CD4-positive, alpha-beta T cell treated with Interleukin-1 beta for 1 hour (primary cell): ENCODE measurements at regions not wholly inside any gene's neighbourhood (a gene's known extent, or its start where the extent isn't known, plus 50 kb on each side); places are given as distances from the start of the nearest gene placed in this dataset.
"Not testable (repeated sequence)": the region's sequence is repeated elsewhere in the genome, so short reads cannot be mapped to it uniquely, and the experiment has no call there.

ENCODE experiments used
- DNase-seq, 2 donors: peaks; one replicate each; pipeline ENCODE4 v3.0.0-alpha.2; 2020 to 2022

DNA sequence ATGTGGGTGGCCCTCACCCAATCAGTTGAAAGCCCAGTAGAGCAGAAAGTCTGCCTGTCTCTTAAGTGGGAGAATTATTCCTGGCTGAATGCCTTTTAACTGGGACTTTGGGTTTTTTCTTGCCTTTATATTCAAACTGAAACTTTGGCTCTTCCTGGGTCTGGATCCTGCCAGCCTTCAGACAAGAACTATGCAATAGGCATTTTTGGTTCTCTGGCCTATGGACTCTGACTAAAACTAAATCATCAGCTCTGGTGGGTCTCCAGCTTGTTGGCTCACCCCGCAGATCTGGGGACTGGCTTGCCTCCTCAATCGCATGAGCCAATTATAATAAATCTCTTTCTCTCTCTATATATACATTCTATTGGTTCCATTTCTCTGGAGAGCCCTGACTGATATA lies 173.0 kb upstream of the IGF1 start:
- DNase-seq, result no peak

- DNase-seq, result no peak
Observed at GRCh38 chr12:102652645-102653313, 172.4 kb upstream of the IGF1 start.

DNA sequence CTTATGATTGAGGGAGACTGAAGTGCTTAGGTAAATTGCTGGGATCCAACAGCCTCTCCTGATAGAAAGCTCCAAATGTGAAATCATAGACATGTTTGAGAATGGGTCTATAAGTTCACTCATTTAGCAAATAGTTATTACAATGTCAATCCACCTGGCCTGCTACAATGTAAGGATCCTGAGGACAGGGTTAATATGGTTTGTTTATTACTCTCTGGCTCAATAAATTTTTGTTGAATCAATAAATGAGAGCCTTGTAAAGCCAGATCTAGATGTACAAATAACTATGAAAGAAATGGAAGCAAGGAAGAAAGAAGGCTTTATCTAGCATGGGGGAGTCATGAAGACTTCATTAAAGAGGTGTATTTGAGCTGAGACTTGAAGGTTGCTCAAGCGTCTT lies 165.6 kb upstream of the IGF1 start:
- DNase-seq, result no peak

DNA sequence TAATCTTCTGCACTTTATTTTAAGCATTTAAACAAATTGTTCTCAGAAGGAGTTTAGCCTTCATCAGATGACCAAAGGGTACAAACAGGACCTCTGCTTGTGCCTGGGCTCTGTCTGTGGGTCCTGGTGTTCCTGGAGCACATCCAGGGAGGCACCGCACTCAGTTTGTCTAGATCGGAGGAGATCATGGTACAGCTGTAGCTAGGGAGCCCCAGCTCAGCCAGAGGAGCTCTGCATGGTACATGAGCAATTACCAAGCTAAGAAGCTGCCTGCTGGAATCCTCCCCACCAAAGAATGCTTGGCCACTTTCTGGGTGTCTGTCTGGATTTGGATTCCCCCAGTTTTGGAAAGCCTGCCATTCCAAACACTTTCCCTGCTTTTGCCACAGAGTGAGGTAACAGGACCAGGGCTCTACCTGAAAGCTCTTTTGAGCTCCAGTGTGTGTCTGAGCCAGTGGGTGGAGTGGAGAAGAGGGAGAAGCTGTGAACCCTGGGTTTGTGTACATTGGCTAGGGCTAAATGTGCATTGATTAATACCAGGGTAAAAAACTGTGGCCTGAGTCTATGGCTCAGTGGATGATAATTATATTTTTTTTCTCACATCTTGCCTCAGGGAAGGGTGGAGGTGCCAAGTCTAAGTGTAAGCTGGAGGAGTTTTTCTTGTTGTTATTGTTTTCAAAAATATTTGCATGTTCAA lies 163.7 kb upstream of the IGF1 start:
- DNase-seq, result no peak

DNA sequence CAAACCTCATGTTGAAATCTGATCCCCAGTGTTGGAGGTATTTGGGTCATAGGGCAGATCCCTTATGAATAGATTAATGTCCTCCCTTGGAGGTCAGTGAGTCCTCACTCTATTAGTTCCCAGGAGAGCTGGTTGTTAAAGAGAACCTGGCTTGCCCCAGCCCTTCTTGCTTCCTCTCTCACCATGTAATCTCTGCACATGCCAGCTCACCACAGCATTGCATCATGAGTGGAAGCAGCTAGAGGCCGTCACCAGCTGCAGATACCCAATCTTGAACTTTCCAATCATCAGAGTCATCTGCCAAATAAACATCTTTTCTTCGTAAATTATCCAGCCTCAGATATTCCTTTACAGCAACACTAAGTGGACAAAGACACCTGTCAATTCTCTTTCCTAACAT lies 161.8 kb upstream of the IGF1 start:
- DNase-seq, result no peak

DNA sequence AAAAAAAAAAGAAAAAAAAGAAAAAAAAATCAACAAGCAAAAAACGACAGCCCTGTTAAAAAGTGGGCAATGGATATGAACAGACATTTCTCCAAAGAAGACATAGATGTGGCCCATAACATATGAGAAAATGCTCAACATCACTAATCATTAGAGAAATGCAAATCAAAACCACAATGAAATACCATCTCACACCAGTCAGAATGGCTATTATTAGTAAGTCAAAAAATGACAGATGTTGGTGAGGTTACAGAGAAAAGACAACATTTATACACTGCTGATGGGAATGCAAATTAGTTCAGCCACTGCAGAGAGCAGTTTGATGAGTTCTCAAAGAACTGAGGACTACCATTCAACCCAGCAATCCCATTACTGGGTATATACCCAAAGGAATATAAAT lies 160.3 kb upstream of the IGF1 start:
- DNase-seq, result not testable (repeated sequence)

DNA sequence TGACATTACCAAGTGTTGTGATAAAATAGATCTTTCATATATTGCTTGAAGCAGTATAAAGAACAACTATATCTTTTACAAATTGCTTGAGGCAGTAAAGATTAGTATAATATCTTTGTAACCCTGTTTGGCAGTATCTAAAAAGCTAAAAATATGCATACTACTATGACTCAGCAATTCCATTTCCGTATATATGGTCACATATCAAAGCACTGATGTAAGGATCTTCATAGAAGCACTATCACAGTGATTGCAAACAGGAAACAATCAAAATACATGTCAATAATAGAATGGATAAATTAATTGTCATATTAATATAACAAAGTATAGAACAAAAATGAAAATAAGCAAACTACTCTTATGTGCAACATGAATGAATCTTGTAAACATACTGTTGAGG lies 158.4 kb upstream of the IGF1 start:
- DNase-seq, result no peak

DNA sequence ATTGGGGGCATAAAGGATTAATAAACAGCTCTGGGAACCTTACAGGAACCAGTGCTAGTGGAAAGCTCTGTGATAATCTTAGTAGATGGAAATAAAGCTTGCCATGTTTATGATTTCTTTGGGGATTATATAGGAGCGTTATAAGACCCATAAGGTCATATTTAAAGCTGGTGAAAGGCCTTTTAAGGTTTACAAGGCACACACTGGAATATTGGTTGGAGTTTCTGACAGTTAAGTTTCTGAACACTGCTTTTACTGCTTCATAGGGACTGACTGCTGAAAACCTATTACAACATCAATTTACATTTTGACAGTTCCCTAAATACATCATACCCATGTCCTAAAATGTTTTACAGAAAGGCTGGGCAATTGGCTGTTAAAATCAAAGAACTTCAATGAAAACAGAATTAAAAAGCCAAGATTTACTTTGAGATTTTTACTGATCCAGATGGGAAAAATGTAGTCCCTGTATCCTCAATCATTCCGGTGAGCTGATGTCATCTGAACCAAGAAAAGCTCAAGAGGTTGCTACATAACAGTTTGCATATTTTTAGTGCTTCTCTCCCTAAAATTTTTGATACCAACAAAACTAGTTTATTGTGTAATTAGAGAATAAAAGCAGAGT lies 153.7 kb upstream of the IGF1 start:
- DNase-seq, result no peak

DNA sequence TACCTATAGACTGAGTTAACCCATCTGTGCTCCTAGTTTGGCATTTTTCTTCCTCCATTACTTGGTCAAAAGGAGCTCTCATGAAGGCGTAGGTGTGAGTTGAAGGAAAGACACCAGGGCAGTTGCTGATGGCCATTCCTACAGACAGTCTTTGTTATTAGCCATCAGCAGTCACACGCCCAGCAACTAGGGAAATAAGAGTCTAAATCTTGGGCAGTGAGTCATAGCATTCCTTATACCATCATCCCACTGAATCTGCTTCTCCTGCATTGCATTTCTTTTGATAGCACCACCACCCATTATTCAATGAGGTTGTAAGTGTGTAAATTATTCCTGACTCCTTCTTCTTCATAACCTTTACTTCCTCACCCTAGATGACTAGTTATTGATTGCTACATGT lies 150.9 kb upstream of the IGF1 start:
- DNase-seq, result no peak

DNA sequence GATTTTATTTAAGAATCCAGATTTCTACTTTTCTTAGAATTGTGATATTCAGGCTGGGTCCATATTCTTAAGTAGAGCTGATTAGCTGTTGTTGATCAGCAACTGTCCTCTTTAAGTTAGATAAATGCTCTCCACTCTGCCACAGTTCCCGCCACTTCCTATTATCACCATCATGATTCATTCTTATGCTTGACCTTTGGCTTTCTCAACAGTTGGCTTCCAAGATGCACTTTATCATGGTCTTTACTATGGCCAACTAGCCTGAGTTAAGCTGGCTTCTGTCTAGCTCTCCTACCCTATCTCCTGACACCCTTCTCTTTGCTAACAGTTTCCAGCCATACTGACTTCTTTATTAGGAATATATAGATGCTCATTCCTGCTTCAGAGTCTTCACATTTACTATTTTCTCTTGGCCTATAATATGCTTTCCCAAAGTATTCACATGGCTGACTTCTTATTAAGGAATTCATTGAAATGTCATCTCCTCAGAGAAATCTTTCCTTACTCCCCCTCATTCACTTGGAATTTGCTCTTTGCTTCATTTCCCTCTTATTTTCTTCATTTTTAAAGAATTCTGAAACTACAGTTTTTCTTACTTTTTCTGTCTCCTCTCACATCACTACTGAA lies 149.0 kb upstream of the IGF1 start:
- no peak for DNase-seq

GRCh38 chr12:102625819-102626218 lies 145.5 kb upstream of the IGF1 start:
- no peak for DNase-seq

- no peak for DNase-seq
Observed at GRCh38 chr12:102622618-102623017, 142.3 kb upstream of the IGF1 start.

DNA sequence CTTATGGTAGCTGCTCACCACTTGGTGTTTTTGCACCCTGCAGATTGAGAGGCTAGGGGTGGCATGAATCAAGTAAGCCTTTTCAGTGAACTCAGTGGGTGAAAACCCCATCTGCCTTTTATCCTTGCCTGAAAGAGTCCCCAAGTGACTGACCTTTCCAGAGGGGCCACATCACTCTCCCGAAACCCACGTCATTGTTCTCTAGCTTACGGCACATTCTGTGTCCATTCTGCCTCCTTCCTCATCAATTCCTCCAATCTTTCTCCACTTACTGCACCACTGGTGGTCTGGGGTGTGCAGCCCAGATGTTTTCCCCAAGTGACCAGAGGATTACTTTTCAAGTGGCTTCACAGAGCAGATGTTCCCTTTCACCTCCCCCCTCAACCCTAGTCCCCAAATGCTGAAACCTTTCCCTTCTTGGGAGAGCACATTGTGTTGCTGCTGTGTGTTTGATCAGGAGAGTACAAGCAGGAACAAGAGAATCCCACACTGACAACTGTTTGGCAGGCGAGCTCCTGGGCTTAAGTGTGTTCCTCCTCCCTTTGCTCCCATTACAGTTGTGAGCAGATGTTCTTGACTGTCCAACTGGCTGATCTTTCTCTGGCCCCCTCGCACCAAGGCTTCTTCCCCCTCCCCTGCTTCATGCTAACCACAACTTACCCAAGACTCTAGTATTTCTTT lies 138.0 kb upstream of the IGF1 start:
- no peak for DNase-seq

GRCh38 chr12:102616692-102617091 lies 136.3 kb upstream of the IGF1 start:
- DNase-seq, result no peak

DNA sequence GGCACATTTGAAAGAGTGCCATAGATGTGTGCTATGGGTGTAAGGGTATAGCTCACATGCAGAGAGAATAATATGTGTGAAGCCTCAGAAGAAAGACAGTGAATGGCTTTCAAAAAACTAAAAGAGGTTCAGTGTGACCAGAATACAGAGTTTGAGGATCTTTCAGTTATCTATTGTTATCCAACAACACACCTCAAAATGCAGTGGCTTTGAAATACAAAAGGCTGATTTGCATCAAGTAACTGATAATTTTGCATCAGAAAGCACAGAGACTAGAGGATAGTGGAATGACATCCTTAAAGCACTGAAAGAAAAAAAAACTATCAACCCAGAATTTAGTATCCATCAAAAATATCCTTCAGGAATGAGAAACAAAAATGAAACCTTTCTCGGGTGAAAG lies 131.6 kb upstream of the IGF1 start:
- no peak for DNase-seq

DNA sequence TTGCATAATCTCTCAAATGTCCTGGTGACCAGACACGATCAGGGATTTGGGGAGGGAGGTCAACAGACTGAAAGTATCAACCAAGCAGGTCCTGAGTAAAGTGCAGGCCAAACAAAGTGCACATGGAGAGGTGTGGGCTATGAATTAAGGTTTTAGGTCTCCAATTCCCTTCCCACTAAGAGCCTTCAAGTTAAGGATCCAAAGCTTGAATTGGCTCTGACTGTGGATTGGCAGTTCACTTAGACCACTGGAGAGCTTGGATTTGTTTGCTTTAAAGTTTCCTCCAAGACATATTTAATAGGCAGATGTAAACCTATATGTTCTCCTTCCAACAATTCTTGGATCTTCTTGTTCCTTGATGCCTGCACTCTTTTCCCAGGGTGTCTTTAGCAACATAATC lies 129.6 kb upstream of the IGF1 start:
- no peak for DNase-seq

DNA sequence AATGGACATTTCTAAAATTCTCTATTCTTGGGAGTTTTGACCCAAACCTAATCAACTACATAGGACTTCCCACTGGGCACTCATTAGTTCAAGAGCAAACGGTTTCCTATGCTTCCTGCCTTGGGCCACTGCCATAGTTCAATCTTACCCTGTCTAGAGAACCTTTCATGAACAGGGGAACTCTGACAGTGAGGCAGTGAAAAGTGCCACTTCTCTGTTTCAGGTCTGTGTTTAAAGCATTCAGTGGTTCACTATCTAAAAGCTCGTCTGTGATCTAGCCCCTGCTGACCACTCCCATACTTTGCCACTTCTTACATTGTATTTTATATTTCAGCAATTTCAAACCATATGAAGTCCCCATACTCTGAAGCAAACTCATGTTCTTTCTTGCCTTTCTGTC lies 122.7 kb upstream of the IGF1 start:
- no peak for DNase-seq

DNA sequence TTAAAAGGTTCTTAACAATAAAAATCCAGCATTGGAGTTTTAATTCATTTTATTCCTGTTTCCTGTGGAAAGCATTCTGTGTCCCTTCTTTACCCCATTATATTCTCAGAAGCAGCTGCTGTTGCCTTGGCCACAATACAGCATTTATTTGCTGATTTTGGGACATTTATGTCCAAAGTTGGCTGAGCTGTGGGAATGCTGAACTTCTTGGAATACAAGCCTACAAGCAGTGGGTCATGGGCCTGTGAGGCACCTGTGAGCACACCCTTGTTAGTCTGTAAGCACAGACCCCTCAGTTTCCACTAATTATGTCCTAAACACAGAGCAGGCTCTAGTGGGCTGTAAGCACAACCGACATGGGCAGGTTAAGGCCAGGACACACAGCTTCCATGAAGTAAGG lies 122.2 kb upstream of the IGF1 start:
- no peak for DNase-seq

- DNase-seq, result no peak
Observed at GRCh38 chr12:102601621-102602020, 121.3 kb upstream of the IGF1 start.

- no peak for DNase-seq
Observed at GRCh38 chr12:102596687-102597086, 116.3 kb upstream of the IGF1 start.

DNA sequence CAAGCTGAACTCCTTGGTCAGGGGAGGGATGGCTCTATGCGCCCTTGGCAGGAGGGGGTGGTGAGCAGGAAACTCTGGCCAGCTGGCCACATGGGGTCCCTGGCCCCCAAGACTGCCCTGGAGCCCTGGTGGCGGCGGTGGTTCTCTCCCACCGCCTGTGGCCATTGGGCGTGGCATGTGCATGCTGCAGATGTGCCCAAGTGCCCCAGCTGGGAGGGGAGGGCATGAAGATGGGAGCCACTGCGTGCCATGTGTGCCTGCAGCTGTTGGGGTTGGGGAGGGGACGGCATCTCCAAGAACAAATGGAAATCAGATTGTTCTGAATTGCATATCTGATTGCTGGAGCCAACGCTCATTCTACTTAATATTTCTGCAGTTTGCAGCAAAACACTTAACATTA lies 115.7 kb upstream of the IGF1 start:
- no peak for DNase-seq

GRCh38 chr12:102595315-102595714 lies 115.0 kb upstream of the IGF1 start:
- no peak for DNase-seq

DNA sequence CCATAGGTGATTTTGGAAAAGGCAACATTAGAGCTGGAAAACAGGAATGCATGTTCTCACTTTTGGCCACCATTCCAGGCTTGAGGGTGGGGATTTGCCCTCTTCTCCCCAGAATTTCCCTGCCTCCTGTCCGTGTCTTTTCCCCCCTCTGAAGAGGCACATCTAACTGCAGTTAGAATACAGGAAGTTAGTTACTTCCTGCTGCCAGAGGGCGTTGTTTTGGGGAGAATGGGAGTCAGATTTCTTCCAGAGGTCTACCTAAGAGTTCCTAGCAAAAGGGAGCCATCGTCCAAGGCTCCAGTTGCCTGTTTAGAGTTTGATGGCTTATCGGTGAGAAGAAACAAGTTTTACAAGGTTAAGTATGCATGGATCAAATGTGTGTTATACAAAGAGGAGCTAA lies 112.8 kb upstream of the IGF1 start:
- no peak for DNase-seq

- DNase-seq, result no peak
Observed at GRCh38 chr12:102592134-102592533, 111.8 kb upstream of the IGF1 start.
